A673 (cell line): ENCODE measurements at regions not wholly inside any gene's neighbourhood (a gene's known extent, or its start where the extent isn't known, plus 50 kb on each side); places are given as distances from the start of the nearest gene placed in this dataset.

ENCODE experiments used
- BruUV-seq: library from RNA; stranded (reverse); fragments of 400-500 nt; replicated peaks from 2 replicates; lab custom pipeline; 2021; lab: Mats Ljungman, UMichigan
- CTCF ChIA-PET: fragments of 300-600 bp; sonication (Branson Sonifier 250); formaldehyde crosslinking; loops from one replicate; lab custom pipeline; 2022; ENCODE audit warnings: antibody characterized with exemption; lab: Charles Lee
- POLR2A ChIA-PET: fragments of 300-600 bp; sonication (Branson Sonifier 250); formaldehyde crosslinking; loops from one replicate; lab custom pipeline; 2022; ENCODE audit warnings: antibody characterized with exemption; ENCODE audit not compliant: low non-redundant PET; lab: Charles Lee
- DNase-seq: peaks from one replicate; pipeline ENCODE4 v3.0.0-alpha.2; 2015; ENCODE audit warnings: low spot score
- H3K27ac ChIP-seq: fragments of 200-600 bp; sonication (generic); 2 replicates; pipeline ENCODE4 v1.5.1; 2016; ENCODE audit warnings: mixed run types, low read depth, mild to moderate bottlenecking, mixed read lengths, antibody characterized with exemption, low read length; ENCODE audit not compliant: poor library complexity, severe bottlenecking
- H3K27me3 ChIP-seq: fragments of 200-600 bp; sonication (generic); replicated peaks from 2 replicates; pipeline ENCODE4 v1.6.1; 2017; ENCODE audit warnings: mixed run types, low read depth, mild to moderate bottlenecking, mixed read lengths, antibody characterized with exemption, low read length; ENCODE audit not compliant: insufficient read depth, poor library complexity
- H3K36me3 ChIP-seq: fragments of 200-600 bp; sonication (generic); 2 replicates; pipeline ENCODE4 v1.6.1; 2016; ENCODE audit warnings: mixed run types, mild to moderate bottlenecking, mixed read lengths, antibody characterized with exemption, low read length; ENCODE audit not compliant: insufficient read depth, poor library complexity, severe bottlenecking
- H3K4me1 ChIP-seq: fragments of 200-600 bp; sonication (generic); 2 replicates; pipeline ENCODE4 v1.6.1; 2017; ENCODE audit warnings: mixed run types, mild to moderate bottlenecking, mixed read lengths, antibody characterized with exemption, low read length; ENCODE audit not compliant: insufficient read depth, poor library complexity, severe bottlenecking
- H3K4me3 ChIP-seq: fragments of 200-600 bp; sonication (generic); 2 replicates; pipeline ENCODE4 v1.5.1; 2016; ENCODE audit warnings: low read depth, mixed run types, mild to moderate bottlenecking, mixed read lengths, low read length; ENCODE audit not compliant: poor library complexity, severe bottlenecking
- H3K9me3 ChIP-seq: fragments of 200-600 bp; sonication (generic); 2 replicates; pipeline ENCODE4 v1.6.1; 2016; ENCODE audit warnings: mixed run types, low read depth, mild to moderate bottlenecking, mixed read lengths, antibody characterized with exemption, low read length; ENCODE audit not compliant: poor library complexity, severe bottlenecking
- CTCF ChIP-seq: fragments of 300-800, 200-600 bp; sonication (generic); conservative IDR thresholded peaks from 2 replicates; pipeline ENCODE4 v1.5.1; 2017; ENCODE audit warnings: low read depth, mild to moderate bottlenecking, antibody characterized with exemption, low read length, moderate library complexity, mixed read lengths
- EZH2 ChIP-seq: fragments of 200-600 bp; sonication (generic); IDR thresholded peaks from 2 replicates; pipeline ENCODE4 v1.6.1; 2017; ENCODE audit warnings: borderline replicate concordance, low read depth, mild to moderate bottlenecking, mixed read lengths, antibody characterized with exemption, low read length; ENCODE audit not compliant: poor library complexity, severe bottlenecking
- intact Hi-C: fragments of 100-400 bp; cut with micrococcal nuclease; formaldehyde crosslinking; loops from one replicate; pipeline ENCODE4 v1.10.0; 2022; ENCODE audit not compliant: unreplicated experiment

DNA sequence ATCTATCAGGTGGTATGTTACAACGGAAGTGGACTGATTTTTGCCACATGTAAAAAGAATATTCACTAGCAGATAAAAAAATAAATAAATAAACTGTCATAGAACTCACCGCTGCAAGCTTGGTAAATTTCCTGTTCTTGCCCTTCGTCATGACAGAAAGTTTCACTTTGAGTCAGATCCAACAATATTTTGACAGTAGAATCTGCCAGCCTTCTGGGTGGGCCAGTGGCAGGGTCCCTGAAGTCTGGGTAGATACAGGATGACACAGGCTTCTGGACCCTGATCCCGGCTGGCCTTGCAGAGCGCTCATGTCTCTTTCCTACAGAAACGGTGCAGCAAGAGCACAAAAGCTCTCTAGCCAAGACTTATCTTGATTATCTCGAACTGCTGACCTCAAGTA, 97.8 kb upstream of the PMAIP1 start:
- Histone ChIP-seq H3K4me3 (no peak overlapping the region), H3K9me3 (no peaks in the 10 kb centered on the region), H3K27ac (no peak overlapping the region), H3K36me3 (no peaks in the 10 kb centered on the region), H3K27me3 (no peaks in the 10 kb centered on the region), H3K4me1 (no peaks in the 10 kb centered on the region)
- intact Hi-C loops = no loop called here
- TF ChIP-seq CTCF = no peak
- no peak for TF ChIP-seq EZH2
- CTCF ChIA-PET = no interaction called here
- BruUV-seq = no TSS peak
- no peak for DNase-seq
- POLR2A ChIA-PET = interaction anchor here (0.6 kb wide), 1 partner anchor 909 kb away, joined by 7 read pairs; no protein-coding TSS in a partner anchor

DNA sequence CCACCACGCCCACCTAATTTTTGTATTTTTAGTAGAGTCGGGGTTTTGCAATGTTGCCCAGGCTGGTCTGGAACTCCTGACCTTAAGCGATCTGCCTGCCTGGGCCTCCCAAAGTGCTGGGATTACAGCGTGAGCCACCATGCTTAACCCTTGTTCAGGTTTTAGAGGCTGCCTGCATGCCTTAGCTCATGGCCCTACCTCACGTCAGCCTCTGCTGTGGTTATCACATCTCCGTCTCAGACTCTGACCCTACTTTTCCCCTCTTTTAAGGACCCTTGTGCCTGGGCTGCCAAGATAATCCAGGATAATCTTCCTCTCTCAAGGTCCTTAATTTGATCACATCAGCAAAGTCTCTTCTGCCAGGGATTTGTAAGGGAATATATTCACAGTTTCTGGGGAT, 98.2 kb upstream of the PMAIP1 start:
- H3K27ac ChIP-seq = no peak overlapping the region
- DNase-seq = no peak
- BruUV-seq = no TSS peak
- no peaks in the 10 kb centered on the region for H3K9me3 ChIP-seq
- no peaks in the 10 kb centered on the region for H3K4me1 ChIP-seq
- ChIA-PET POLR2A (no interaction called here), CTCF (no interaction called here)
- no peaks in the 10 kb centered on the region for H3K36me3 ChIP-seq
- intact Hi-C loops = no loop called here
- no peak overlapping the region for H3K4me3 ChIP-seq
- TF ChIP-seq EZH2 (no peak), CTCF (no peak)
- H3K27me3 ChIP-seq = no peaks in the 10 kb centered on the region

DNA sequence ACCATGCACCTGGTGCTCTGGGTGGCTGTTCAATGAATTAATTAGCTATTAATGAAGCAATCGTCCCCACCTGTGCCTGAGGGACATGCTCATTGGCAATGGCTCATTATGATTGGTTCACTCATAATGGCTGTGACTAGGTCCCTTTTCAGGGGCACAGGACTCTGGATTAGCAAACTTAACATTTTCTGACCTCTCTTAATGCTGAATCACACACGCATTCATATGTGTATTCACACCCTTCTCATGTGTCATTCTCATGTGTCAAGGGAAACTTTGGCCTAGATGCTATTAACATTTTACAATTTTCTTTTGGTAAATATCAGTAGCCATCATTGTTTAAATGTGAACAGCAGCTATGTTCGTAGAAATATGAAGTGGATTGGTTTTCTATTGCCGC, 98.9 kb upstream of the PMAIP1 start:
- POLR2A ChIA-PET = no interaction called here
- Histone ChIP-seq H3K36me3 (no peaks in the 10 kb centered on the region), H3K27ac (no peak overlapping the region), H3K4me1 (no peaks in the 10 kb centered on the region), H3K4me3 (no peak overlapping the region), H3K27me3 (no peaks in the 10 kb centered on the region), H3K9me3 (no peaks in the 10 kb centered on the region)
- BruUV-seq = no TSS peak
- no peak for DNase-seq
- TF ChIP-seq CTCF (no peak), EZH2 (no peak)
- intact Hi-C loops = no loop called here
- CTCF ChIA-PET = no interaction called here
